ENCODE measurements at regions not wholly inside any gene's neighbourhood (a gene's known extent, or its start where the extent isn't known, plus 50 kb on each side); places are given as distances from the start of the nearest gene placed in this dataset.

GRCh38 chr18:34033968-34034367, 190.7 kb downstream of the NOL4 start:
- H3K36me3 ChIP-seq (replicated peaks; ENCODE audit: low read depth, low read length), result peaks cover 5% of the 10 kb centered on the region
- no peak overlapping the region for H3K4me3 ChIP-seq (ENCODE audit: low read length)
- no peak overlapping the region for H3K4me2 ChIP-seq (ENCODE audit: low read length)
- H3K9ac ChIP-seq (ENCODE audit: low read length), result no peak overlapping the region
- no peak overlapping the region for H3K27ac ChIP-seq (ENCODE audit: low read length)
- H2AFZ ChIP-seq (ENCODE audit: low read depth, low read length), result no peak overlapping the region
- TF ChIP-seq EZH2phosphoT487 (IDR thresholded peaks at IDR 0.05; ENCODE audit: low read depth) (no peak), CTCF (IDR thresholded peaks at IDR 0.05; ENCODE audit: low read depth, low read length) (no peak)
- H3K27me3 ChIP-seq (ENCODE audit: low read depth, low read length), result no peaks in the 10 kb centered on the region
- H4K20me1 ChIP-seq (ENCODE audit: insufficient read depth, low read length), result no peaks in the 10 kb centered on the region
- H3K9me3 ChIP-seq (ENCODE audit: insufficient read depth, low read length), result 0 out of 2 replicates have a peak, but pooled peaks cover 6% of the 10 kb centered on the region
- H3K4me1 ChIP-seq (ENCODE audit: low read length), result peaks cover 5% of the 10 kb centered on the region; the same call in 1 of the 2 replicates
- no peaks in the 10 kb centered on the region for H3K79me2 ChIP-seq (ENCODE audit: low read length)

- Histone ChIP-seq H3K4me1 (ENCODE audit: low read length) (peaks cover 5% of the 10 kb centered on the region; the same call in 1 of the 2 replicates), H2AFZ (ENCODE audit: low read depth, low read length) (peak overlapping the region; percentile 48; the same call in 1 of the 2 replicates), H3K27ac (ENCODE audit: low read length) (no peak overlapping the region), H3K79me2 (ENCODE audit: low read length) (no peaks in the 10 kb centered on the region), H3K9me3 (ENCODE audit: insufficient read depth, low read length) (0 out of 2 replicates have a peak, but pooled peaks cover 6% of the 10 kb centered on the region), H4K20me1 (ENCODE audit: insufficient read depth, low read length) (no peaks in the 10 kb centered on the region), H3K36me3 (replicated peaks; ENCODE audit: low read depth, low read length) (peaks cover 5% of the 10 kb centered on the region), H3K4me3 (ENCODE audit: low read length) (no peak overlapping the region), H3K9ac (ENCODE audit: low read length) (no peak overlapping the region), H3K4me2 (ENCODE audit: low read length) (no peak overlapping the region), H3K27me3 (ENCODE audit: low read depth, low read length) (no peaks in the 10 kb centered on the region)
- no peak for TF ChIP-seq EZH2phosphoT487 (IDR thresholded peaks at IDR 0.05; ENCODE audit: low read depth)
- peak; percentile 50 for TF ChIP-seq CTCF (IDR thresholded peaks at IDR 0.05; ENCODE audit: low read depth, low read length)
Measured at GRCh38 chr18:34031810-34032209, 192.9 kb downstream of the NOL4 start.

- H3K27ac ChIP-seq (ENCODE audit: low read length), result no peak overlapping the region
- no peaks in the 10 kb centered on the region for H3K4me1 ChIP-seq (ENCODE audit: low read length)
- H3K36me3 ChIP-seq (replicated peaks; ENCODE audit: low read depth, low read length), result no peaks in the 10 kb centered on the region
- H3K79me2 ChIP-seq (ENCODE audit: low read length), result no peaks in the 10 kb centered on the region
- no peaks in the 10 kb centered on the region for H3K27me3 ChIP-seq (ENCODE audit: low read depth, low read length)
- H3K9ac ChIP-seq (ENCODE audit: low read length), result no peak overlapping the region
- no peaks in the 10 kb centered on the region for H4K20me1 ChIP-seq (ENCODE audit: insufficient read depth, low read length)
- TF ChIP-seq CTCF (IDR thresholded peaks at IDR 0.05; ENCODE audit: low read depth, low read length), result no peak
- TF ChIP-seq EZH2phosphoT487 (IDR thresholded peaks at IDR 0.05; ENCODE audit: low read depth), result no peak
- no peaks in the 10 kb centered on the region for H3K9me3 ChIP-seq (ENCODE audit: insufficient read depth, low read length)
- no peak overlapping the region for H3K4me3 ChIP-seq (ENCODE audit: low read length)
- H2AFZ ChIP-seq (ENCODE audit: low read depth, low read length), result no peak overlapping the region
- H3K4me2 ChIP-seq (ENCODE audit: low read length), result no peak overlapping the region
Measured at GRCh38 chr18:34028324-34028723, 196.4 kb downstream of the NOL4 start.

- no peaks in the 10 kb centered on the region for H3K9me3 ChIP-seq (ENCODE audit: insufficient read depth, low read length)
- no peaks in the 10 kb centered on the region for H4K20me1 ChIP-seq (ENCODE audit: insufficient read depth, low read length)
- H3K79me2 ChIP-seq (ENCODE audit: low read length), result no peaks in the 10 kb centered on the region
- no peak overlapping the region for H3K4me3 ChIP-seq (ENCODE audit: low read length)
- H3K27me3 ChIP-seq (ENCODE audit: low read depth, low read length), result no peaks in the 10 kb centered on the region
- no peak overlapping the region for H3K27ac ChIP-seq (ENCODE audit: low read length)
- no peak overlapping the region for H2AFZ ChIP-seq (ENCODE audit: low read depth, low read length)
- H3K9ac ChIP-seq (ENCODE audit: low read length), result no peak overlapping the region
- H3K4me1 ChIP-seq (ENCODE audit: low read length), result no peaks in the 10 kb centered on the region
- no peaks in the 10 kb centered on the region for H3K36me3 ChIP-seq (replicated peaks; ENCODE audit: low read depth, low read length)
- H3K4me2 ChIP-seq (ENCODE audit: low read length), result no peak overlapping the region
- TF ChIP-seq CTCF (IDR thresholded peaks at IDR 0.05; ENCODE audit: low read depth, low read length), result no peak
- TF ChIP-seq EZH2phosphoT487 (IDR thresholded peaks at IDR 0.05; ENCODE audit: low read depth), result no peak
Measured at GRCh38 chr18:34025191-34025801, 199.4 kb downstream of the NOL4 start.

Data from OCI-LY3 (cell line).